ENCODE measurements at regions not wholly inside any gene's neighbourhood (a gene's known extent, or its start where the extent isn't known, plus 50 kb on each side); places are given as distances from the start of the nearest gene placed in this dataset.
"Not testable (repeated sequence)": the region's sequence is repeated elsewhere in the genome, so short reads cannot be mapped to it uniquely, and the experiment has no call there.

DNA sequence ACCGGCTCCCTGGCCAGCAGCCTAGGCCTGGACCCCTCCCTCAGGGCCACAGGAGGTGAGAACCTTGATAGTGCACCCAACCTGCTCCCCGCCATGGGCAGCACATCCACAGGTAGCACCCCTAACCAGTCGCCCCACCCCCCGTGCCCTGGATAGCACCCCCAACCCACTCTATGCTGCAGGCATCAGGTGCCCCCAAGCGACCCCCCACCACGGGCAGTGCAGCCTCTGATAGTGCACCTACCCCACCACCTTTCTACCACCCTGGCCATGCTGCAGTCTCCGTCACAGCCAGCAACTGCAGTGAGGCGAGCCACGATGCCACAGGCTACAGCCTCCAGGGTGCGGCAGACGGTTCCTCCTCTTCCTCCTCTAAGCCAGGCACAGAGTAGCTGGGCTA, 55.6 kb downstream of the SOWAHC start:
- FAIRE-seq, result no peak
- no peak for DNase-seq (ENCODE audit: low spot score in 2 of 2)

DNA sequence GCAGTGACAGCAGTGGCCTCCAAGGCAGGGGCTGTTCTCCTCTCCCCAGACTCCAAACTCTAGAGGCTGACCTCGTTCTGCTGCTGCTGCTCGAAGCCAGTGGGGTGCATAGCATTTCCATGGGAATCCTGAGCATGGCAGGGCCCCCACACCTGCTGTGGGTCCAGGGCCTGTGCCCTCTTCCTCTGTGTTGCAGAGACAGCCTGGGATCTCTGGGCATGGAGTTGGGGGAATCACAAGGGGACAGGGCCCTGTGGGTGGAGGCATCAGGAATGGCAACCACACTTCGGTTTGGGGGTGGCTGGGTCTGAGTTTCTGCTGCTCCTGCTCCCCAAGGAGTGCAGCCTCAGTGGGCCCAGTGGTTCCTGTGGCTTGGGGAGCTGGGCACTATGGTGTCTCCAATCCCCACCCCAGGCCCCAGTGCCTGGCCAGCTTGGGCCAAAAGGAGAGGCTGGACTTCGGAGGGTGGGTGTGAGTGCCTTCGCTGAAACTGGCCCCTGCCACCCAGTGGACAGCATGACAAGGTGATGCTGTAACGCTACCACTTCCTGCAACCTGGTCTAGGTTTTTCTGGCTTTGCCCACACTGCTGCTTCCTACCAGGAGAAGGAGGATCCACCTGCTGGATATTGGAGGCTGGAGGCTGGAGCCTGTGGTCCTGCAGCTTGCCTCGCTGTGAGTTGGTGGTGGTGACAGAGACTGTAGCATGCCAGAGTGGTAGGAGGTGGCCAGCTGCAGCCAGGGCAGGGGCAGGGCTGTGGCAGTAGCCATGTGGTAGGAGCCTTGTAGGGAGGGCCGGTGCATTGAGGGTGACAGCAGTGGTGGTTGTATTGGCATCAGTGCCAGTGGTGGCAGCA, 56.6 kb downstream of the SOWAHC start:
- DNase-seq (ENCODE audit: low spot score in 2 of 2), result no peak
- FAIRE-seq, result no peak

DNA sequence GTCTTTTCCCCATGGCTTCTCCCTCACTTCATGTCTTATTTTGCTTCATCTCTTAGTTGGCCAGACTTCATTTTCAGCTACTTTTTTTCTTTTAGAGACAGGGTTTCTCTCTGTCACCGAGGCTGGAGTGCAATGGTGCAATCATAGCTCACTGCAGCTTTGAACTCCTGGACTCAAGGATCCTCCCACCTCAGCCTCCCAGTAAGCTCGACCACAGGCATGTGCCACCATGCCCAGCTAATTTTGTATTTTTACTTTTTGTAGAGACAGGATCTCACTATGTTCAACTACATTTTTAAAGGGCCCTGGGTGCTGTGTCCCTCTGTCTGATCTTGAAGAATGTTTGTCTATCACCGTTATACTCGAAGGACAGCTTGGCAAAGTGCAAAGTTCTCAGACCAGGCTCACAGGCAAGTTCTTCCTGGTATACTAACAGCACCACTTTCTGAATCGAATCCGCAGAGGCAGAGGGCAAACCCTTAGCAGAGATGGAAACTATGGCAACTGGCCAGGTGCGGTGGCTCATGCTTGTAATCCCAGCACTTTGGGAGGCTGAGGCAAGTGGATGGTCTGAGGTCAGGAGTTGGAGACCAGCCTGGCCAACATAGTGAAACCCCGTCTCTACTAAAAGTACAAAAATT, 60.9 kb downstream of the SOWAHC start:
- FAIRE-seq (no peak), DNase-seq (ENCODE audit: low spot score in 2 of 2) (no peak)

DNA sequence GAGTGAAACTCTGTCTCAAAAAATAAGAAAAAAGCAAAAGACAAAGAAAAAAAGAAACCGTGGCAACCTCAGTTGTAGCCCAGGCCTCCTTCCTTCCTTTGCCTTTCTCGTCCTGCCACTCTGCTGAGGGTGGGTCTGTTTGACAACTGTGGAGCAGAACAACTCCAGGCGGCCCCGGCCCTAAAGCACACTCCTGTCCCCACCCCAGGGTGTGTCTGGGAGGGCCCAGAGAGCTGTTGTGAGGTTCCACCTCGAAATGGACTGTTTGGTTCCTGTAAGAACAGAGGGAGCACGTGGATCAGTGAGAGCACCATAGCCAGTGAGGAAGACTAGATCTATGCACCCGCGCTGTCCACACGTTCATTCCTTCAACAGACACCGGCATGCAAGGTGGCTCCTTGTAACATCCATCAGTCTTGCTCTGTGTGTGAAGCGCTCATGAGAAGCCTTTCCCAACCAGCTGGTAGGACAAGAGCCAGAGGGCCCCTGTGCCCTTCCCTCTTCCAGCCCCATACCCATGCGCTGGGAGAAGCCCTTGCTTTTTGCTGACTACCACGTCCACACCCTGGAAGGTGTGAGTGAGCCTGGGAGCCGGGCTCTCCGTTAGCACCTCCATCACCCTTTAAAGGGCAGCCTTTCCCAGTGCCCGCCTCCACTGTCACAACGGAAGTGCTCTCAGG, 61.6 kb downstream of the SOWAHC start:
- FAIRE-seq (no peak), DNase-seq (ENCODE audit: low spot score in 2 of 2) (no peak)

DNA sequence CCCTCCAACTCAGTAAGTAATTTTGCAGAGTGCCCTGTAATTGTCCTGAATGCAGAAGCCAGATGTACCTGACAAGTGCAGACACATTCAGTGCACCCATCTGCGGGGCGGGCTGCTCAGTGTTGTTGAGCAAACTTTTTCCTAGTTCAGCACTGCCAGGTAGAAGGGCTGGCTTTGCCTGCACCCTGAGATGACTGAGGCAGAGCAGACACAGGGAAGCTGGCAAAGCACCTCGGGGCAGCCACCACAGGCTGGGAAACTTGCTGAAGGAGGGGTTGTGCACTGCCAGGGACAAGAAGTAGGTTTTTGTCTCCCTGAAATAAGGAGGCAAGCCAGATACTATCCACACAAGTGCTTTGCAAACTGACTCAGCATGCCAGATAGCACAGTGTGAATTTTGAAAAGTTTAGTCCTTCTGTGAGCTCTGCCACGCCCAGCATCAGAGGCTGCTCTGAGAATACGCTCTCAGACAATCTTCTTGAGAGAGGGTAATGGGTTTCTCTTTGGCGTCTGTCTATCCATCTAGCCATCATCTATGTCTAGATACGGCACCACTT, 62.3 kb downstream of the SOWAHC start:
- FAIRE-seq (no peak), DNase-seq (ENCODE audit: low spot score in 2 of 2) (no peak)

DNA sequence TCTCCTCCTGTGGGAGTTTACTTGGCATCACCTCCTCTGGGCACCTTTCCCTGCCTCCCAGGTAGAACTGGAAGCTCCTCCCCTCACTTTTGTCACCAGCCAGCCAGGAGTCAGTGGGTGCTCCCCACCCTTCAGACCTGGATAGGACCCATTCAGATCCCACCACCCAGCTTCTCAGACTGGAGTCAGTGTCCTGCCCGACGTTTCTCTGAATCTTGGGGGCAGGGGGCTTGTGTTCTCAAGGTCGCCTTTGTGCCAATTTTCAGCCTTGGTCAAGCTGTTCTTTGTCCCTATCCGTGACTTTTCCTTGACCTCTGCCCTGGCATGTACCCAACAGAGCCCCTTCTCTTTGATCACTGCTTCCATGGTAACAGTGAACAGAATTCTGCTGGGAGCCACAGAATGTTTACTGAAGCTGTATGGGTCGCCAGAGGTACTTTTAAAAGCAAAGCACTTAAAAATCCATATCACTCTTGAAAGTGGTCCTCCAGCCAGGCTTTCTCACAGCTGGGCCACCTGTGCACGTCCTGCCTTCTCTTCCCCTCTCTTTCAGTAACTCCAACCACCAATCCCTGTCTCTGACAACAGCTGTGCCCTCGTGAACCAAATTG, 63.1 kb downstream of the SOWAHC start:
- DNase-seq (ENCODE audit: low spot score in 2 of 2); FAIRE-seq: not testable (repeated sequence)

DNA sequence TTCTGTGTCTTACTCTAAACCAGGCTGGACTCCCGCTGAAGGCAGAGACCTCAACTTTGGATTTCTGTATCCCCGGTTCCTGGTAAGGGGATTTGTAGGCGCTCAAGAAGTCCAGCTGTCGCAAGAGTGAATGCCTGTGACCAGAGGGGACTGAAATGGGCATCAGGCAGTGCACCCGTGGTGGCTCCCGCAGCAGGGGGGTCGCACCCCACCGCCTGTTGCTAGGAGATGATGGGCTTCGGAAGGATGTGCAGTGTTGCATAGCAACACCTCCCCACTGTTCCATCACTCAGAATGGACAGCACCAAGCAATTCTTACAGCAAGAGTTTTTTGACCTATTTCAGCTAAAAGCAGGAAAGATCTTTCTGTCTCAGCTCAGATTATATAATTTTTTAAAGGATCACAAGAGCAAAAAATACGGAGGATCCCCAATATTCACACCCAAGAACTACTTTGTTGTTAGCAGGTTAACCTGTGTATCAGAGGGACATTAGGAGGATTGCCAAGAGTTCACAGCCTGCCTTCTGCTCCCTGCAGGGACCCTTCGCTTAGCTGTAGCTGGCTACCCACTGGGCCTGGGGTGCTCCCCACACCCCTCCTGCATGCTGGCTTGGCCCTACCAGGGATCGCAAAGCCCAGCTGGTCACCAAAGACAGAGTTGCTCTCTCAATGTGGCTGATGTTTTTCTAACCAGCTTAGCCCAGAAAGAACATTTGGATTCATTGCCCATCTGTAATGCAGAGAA, 63.8 kb downstream of the SOWAHC start:
- FAIRE-seq, result no peak

DNA sequence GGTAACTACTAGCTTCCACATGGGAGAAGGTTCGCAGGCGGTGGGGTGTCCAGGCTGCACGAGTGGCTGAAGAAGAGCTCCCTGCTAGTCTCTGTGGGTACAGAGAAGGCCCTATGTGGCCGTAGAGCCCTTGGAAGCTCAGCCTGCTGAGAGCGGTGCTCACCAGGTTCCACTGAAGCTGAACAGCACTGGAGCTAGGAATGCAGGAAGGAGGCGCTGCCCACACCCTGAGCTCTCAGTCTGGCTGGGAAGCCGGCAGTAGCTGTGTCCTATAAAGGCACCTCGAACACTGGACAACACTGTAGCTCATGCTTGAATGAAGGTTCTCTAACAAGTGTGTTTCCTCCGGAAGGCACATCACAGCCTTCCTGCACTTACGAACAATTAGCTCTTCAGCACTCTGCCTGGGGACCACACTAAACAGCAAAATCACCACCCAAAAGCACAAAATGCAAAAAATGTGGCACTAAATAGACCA, 64.6 kb downstream of the SOWAHC start:
- not testable (repeated sequence) for FAIRE-seq

More for the DNA sequence above, 63.8 kb downstream of the SOWAHC start:
- DNase-seq (ENCODE audit: low spot score in 2 of 2), result no peak

DNA sequence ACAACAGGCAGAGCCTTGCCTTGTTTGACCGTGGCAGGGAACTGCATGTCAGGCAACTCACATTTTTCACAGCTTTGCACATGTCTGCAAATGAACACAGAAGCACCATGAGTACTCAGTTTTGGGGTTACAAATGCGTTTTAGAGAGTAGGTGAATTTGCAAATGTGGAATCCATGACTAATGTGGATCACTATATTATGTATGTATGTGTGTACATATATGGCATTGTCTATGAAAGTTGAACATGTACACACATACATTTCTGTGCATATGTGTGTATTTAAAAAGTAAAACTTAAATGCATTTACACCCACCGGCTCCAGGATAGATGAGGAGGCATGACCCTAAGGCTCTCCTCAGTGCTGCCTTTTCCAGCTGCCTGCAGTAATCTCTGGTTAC, 65.1 kb downstream of the SOWAHC start:
- no peak for FAIRE-seq
- DNase-seq (ENCODE audit: low spot score in 2 of 2), result no peak

More for the DNA sequence above, 64.6 kb downstream of the SOWAHC start:
- DNase-seq (ENCODE audit: low spot score in 2 of 2), result not testable (repeated sequence)

DNA sequence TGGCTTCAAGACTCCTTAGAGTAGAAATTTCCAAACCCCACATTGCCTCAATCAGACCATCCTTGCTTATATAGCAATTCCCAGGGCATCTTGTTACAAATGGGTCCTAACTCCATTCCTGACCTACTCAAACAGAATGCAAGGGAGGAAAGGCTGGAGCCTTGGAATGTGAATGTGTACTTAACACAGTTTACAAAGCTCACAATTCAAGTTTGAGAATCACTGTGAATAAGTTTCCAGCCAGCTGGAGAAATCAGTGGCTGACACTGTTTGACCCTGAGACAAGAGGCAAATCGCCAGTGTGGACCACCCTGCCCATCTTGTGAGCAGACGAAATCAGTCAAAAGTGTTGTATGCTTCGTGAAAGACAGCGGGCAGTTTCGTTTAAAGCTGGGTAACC, 65.5 kb downstream of the SOWAHC start:
- FAIRE-seq (no peak), DNase-seq (ENCODE audit: low spot score in 2 of 2) (no peak)

DNA sequence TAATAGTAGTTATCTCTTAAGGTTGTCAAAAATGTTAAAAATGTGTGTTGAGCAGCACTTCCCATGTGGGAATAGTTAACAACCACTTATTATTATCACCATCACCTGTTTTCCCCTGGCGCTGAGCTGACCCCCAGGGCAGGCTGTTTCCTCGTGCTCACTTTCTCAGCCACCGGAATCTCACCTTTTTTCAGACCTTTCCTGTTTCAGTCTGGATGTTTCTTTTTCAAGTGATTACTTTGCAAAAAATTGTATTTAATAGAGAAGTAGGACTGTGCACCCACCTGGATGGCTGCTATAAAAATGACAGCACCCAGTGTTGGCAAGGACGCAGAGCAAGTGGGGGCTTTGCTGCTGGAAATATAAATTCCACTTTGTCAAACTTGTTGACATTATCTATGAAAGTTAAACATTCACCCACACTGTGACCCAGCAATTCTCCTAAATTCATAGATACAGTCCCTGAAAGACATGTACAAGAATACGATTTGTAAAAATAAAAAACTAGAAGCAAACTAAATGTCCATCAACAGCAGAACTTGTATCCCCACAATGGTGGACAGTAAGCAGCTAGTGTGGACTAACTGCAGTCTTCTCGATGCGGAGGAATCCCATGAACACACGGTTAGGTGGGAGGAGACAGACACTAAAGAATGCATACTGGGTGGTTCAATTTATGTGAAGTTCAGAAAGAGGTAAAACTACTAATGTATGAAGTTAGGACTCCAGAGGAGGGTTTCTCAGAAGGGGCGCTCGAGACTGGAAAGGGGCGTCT, 66.5 kb downstream of the SOWAHC start:
- FAIRE-seq (no peak), DNase-seq (ENCODE audit: low spot score in 2 of 2) (no peak)

DNA sequence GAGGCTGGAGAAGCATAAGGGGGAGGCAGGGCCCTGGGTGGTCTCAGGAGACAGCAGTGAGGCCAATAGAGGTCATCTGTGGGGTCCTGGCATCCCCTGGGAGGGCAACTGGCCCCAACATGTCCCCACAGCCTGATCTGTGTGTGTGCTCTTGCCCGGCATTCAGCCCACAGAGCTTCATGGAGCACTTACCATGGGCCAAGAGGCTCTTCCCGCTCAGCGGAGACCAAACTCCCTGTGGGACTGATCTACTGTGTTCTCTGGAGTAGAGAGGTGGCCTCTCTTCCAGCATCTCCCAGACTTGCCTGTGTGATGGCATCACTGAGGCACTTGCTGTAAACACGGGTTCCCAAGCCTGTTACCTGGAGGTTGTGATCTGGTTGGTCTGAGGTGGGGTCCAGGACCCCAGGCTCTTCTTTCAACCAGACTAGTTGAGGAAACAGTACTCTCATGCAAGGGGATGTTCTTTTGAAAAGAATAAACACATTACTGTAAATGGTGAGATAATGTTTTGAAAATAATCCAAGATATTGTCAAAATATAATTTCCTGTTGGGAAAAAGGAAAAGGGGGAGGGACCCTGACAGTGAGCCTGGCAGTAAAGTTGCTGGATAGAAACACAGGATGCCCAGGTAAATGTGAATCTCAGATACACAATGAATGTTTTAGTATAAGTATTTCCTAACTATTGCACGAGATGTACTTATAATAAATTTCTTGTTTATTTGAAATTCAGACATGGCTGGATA, 67.6 kb downstream of the SOWAHC start:
- DNase-seq (ENCODE audit: low spot score in 2 of 2), result no peak

DNA sequence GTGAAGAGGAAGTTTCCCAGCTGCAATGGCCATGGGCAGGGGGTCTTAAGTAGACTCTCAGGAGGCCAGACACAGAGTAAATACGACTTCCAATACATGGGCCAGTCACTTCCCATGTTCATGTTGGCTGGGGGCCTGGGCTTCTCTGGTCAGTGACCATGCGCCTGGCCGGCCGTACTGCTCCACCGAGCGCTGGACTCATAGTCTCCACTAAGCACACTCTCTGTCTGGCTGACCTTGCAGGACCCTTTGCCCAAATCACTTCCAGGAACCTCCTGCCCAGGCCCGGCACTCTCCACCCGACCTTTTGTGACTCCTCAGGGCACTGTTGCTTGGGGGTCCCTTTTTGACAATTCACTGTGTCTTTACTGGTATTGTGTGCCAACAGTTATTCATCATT, 69.3 kb downstream of the SOWAHC start:
- no peak for FAIRE-seq

More for the DNA sequence above, 67.6 kb downstream of the SOWAHC start:
- FAIRE-seq, result no peak

DNA sequence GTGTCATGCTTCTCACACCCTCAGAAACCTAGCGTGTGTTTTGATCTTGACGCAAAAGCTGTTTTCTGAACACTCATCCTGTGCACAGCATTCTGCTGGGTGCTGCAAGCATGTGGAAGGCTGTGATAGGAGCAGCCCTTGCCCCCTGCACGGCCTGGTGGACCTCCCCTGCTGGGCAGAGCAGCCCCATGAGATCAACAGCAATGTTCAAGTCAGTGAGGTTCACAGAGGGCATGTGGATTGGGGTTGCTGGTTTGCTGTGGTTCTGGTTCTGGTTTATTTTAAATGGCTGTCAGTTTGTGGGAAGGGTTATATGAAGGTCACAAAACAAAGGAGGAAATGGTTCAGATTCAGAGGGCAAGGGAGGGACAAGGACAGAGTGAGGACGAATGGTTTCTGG, 71.3 kb downstream of the SOWAHC start:
- DNase-seq (ENCODE audit: low spot score in 2 of 2) (no peak), FAIRE-seq (no peak)

More for the DNA sequence above, 69.3 kb downstream of the SOWAHC start:
- no peak for DNase-seq (ENCODE audit: low spot score in 2 of 2)

DNA sequence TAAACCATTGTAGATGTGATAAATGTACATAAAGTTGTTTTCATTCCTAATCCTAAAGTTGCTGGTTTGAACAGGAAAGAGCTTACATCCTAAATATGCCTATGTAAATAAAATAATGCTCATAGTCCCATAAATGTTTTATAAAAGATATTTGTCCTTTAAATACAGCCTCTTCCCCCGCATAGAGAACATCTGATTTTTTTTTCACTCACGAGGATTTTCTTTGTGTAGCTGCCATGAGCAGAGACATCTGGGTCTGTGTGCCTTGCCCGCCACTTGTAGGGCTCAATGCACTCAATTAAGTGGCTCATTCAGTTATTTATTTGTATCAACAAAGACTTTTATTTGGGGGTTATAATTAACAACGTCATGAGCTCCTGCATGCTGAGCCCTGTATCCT, 72.8 kb downstream of the SOWAHC start:
- no peak for DNase-seq (ENCODE audit: low spot score in 2 of 2)
- no peak for FAIRE-seq

DNA sequence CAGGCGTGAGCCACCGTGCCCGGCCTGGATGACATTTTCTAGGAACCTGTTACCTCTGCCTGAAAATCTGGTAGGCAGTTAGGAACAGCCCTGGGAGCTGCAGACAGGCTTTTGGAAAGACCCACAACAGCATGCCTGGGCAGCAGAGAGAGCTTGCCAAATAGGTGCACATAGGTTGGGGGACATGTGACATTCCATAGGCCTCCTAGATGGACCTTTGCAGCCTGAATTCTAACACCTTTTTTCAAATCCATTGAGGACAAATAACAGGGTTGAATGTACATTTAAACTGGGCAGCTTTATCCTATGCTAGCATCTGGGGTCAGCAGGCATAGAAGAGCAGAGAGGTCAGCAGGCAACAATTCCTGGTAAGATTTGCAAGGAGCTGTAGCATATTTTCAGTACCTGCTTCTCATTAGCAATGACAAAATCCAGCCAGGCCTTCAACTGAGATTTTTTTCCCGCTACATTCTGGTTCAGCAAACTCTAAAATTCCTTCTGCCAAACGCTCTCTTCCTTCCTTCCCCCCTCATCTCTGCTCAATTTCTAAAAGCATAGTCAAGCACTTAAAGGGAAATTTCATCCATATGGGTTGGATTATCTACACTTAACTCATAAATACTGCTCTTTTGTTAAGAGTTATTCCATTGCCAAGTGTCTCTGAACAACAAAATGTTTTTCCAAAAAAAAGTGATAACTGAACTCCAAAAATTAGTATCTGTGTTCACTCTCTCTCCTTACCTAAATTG, 75.2 kb downstream of the SOWAHC start:
- DNase-seq (ENCODE audit: low spot score in 2 of 2), result no peak
- FAIRE-seq, result no peak

DNA sequence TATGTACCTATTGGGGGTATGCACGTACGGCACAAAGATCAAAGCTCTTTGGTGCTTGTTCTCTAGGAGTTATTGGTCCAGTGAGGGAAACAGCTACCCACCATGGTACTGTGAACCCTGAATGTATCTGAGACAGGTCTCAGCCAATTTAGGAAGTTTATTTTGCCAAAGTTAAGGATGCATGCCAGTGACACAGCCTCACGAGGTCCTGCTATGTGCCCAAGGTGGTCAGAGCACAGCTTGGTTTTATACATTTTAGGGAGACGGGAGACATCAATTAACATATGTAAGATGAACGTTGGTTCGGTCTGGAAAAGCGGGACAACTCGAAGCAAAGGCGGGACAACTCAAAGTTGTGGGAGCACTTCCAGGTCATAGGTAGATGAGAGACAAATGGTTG, 75.8 kb downstream of the SOWAHC start:
- FAIRE-seq (no peak), DNase-seq (ENCODE audit: low spot score in 2 of 2) (no peak)

DNA sequence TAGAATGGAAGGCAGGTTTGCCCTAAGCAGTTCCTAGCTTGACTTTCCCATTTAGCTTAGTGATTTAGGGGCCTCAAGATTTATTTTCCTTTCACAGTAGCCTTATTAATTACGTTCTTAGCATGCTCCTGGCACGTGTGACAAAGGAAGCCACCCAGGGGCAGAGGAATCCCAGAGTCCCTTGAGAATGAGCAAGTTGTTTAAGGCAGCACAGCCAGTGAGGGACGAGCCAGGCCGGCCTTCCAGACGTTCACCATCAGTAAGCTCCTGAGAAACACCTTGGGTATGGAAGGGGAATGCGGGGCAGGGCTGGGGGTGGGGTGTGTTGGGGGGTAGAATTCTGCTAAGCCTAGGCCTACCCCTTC, 76.3 kb downstream of the SOWAHC start:
- DNase-seq (ENCODE audit: low spot score in 2 of 2) (no peak), FAIRE-seq (no peak)

Data from frontal cortex (tissue), 3 donors.